Stimulated activated CD4-positive, alpha-beta T cell treated with anti-CD3 and anti-CD28 coated beads, TNF-alpha, amount 100 ng/mL, for 48 hours (primary cell): ENCODE measurements at regions not wholly inside any gene's neighbourhood (a gene's known extent, or its start where the extent isn't known, plus 50 kb on each side); places are given as distances from the start of the nearest gene placed in this dataset.

ENCODE experiments used
- DNase-seq, 3 donors: peaks; one replicate each; pipeline ENCODE4 v3.0.0-alpha.2; 2020; ENCODE audit warnings: low read depth in 3 of 3

DNA sequence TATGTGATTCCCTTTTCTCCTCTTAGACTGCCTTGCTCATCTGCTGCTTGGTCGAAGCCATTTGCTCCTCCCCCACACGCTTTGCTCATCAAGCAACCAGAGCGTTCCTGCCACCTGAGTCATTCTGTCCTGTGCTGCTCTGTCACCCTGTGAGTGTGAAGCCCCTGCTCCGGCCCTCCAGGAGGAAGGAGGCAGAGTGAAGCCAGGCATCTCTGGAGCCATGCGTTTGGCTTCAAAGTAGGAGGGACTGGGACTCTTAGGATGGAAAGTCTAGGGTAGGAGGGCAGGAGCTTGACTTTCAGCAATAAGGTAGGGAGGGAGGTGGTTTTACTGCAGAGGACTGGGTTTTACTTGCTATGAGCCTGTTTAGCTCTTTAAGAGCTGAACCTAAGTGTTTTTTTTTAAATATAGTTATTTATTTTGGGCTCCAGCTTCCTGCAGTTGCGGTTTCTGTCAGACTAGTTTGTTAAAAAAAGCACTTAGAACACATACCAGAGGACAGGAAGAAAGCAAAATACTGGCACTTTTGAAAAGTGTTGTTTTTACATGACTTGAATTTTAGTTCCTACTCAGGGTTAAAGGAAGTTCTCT, 63.6 kb downstream of the SPINK2 start:
- DNase-seq: peak; percentile 66 to 75 (median 74)

DNA sequence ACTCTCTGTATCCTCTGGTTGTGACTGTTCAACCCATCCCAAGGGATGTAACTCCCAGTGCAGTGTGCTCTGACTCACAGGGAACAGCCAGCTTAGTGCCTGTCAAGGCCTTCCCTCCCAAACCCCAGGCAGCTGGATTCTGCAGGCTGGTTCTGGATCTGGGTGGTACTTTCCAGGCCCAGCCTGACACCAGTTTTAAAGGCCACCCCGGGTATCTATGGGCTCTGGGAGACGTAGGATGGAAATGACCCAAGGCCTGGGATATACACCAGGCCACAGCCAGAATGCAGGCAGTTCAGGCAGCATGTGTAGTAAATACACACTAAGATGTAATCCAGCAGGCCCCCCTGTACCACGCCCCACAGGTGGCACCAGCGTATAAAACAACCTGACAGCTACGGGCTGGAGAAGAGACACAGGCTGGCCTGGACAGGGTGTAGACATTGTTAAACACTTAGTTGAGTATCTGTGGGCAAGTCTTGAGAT, 64.2 kb downstream of the SPINK2 start:
- peak in 1 of 3 donors; percentile 18 for DNase-seq

DNA sequence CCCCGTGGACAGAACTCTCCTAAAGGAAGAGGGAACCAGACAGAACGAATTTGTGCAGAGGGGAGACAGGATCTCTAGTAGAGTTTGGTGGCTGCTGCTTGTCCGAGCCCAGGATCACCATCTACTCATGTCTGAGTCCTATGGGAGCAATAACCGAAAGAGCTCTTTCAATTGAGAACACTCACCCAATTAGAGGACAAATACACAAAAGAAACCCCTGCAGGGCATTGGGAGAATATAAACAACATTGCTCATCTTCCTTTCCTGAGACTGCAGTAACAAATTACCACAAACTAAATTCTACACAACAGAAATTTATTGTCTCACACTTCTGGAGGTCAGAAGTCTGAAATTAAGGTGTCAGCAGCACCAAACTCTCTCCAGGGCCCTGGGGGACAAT, 65.6 kb downstream of the SPINK2 start:
- no peak for DNase-seq

DNA sequence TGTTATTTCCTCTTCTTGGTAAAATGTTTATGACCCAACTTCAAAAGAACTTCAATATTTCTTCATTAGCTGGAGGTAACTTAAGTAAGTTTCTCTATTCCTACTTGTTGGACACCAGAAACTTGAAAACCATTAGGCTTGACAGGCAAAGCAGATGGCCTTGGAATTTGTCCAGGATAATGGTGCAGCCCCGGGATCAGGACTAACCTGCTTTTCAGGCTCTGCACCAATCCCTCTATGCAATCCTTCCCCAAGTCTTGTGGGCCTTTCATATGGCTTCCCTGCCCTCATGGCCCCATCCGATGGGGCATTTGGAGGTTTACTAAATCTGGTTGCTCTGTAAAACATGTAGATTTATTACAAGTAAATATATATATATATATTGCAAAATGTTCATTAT, 68.5 kb downstream of the SPINK2 start:
- no peak for DNase-seq

DNA sequence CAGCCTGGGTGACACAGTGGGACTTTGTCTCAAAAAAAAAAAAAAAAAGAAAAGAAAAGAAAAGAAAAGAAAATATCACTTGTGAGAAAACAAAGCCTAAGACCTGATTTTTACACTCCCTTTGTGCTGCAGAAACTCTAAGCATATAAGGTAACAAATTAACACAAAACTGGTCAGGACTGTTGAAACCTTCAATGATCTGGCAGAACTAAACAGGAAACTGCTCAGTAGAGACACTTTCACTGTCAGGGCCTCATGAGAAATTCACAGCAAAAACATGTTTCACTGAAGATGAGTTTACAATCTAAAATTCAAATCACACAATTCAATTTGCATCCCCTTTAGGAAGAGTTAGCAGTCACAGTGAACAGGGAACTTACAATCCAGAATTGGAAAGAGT, 69.1 kb upstream of the HOPX start:
- DNase-seq: no peak

DNA sequence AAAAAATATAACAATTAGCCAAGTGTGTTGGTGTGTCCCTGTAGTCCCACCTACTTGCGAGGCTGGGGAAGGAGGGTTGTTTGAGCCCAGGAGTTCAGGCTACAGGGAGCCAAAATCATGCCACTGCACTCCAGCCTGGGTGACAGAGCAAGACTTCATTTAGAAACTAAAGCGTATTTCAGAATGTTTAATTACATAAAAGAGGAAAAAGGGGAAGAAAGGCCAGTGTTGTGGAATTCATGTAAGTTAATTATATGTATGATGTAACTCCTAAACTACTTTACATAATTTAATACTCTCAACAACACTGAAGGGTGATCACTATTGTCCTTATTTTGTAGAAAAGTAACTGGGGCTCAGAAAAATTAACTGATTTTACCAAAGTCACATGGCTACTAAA, 67.2 kb upstream of the HOPX start:
- no peak for DNase-seq

DNA sequence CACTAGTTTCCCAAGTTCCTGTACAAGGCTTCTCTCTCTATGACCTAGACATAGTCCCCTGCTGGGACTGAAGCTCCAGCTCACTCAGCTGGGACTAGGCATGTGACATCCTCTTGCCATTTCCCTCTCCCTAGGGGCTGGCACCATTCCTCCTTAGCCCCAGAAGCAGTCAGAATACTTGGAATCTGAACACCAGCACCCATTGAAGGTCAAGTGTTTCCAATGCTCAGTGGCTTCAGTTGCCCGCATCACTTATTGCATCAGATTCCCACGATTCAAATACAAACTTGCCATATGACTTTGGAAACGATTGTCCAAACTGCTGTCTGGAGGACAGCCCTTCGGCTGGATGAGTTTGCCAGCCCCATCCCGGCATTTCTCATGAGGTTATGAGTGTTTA, 65.5 kb upstream of the HOPX start:
- DNase-seq: no peak

DNA sequence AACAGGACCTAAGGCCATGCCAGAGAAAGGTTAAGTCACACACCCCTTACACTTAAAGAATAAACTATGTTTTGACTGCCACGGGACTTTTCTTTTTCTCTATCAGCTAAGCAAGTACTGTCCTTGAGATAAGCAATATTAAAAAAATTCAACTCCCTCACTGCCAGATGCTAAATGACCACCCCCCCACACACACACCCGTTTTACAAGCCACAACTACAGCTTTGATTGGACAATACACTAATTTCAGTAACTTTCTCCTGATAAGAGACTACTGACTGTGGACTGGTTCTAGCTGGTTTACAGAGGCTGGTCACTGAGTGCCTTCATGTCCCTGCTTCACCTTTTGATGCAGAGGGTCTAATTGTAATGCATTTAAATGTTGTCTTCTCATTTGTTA, 63.9 kb upstream of the HOPX start:
- no peak for DNase-seq

DNA sequence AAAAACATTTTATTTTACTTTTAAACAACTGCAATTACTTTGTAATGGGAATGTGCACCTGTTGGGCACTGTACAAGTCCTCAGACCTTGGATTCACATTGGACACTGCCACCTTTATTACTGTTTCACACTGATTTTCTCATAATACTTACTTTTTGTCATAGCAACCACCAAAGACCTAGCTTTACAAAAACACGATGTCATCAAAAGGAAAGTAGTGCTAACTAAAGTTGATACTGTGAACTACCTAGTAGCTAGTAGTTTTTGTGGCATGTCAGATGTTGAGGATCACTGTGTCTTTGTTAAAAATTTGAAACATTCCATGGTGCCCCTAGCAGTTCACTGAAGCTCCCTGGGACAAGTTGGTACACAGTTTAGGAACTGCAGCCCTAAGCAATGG, 62.9 kb upstream of the HOPX start:
- no peak for DNase-seq

DNA sequence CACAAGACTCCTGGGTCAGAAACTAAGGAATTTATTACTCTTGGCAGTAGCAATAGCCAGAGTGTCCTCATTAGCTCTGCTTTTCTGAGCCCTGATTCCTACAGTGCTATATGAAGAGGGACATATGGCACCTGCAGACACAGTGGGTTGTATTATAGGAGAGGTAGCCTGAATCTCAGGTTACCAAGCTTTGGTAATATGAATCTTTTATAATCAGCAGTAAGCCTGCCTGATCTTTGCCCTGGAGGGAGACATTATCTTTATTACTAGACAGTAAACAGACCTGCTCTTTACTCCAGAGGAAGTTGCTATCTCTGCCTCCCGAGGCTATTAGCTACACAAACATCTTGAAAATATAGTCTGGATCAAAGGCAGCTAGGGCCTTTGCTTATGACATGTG, 62.5 kb upstream of the HOPX start:
- DNase-seq: no peak

DNA sequence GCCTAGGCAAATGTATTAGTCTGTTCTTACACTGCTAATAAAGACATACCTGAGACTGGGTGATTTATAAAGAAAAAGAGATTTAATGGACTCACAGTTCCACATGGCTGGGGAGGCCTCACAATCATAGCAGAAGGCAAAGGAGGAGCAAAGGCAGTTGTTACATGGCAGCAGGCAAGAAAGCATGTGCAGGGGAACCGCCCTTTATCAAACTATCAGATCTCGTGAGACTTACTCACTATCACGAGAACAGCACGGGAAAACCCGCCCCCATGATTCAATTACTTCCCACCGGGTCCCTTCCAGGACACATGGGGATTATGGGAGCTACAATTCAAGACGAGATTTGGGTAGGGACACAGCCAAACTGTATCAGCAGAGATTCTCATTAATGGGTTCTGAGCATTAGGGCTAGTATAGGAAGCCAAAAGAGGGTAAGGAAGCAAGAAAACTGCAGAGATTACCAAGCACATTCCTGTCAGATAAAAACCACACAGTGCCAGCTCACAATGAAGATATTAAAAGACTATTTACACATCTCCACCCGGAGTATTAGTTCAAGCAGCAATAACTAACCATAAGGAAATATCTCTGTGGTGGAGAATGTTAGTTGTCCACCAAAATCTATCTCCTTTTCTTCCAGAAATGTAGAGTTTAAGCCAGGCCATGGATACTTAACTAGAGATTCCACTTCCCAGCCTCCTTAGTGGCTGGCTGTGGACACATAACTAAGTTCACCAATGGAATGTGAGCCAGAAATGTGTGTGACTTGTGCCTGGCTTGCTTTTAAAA, 61.2 kb upstream of the HOPX start:
- DNase-seq: no peak

DNA sequence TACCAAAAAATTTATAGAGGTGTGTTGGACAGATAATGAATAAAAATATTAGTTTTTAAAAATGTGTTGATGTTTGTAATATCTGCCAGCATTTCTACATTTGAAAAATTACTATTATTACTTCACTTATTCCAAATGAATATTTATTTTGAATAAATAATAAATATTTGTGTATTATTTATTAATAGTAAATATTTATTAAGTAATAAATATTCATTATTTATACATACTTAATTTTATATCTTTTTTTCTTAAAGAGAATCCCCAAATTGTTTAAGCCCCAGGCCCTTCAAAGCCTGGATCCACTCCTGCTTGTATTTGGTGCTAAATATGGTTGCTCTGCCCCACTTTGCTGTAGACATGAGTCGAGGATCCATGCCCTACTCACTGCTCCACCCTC, 60.5 kb upstream of the HOPX start:
- no peak for DNase-seq

DNA sequence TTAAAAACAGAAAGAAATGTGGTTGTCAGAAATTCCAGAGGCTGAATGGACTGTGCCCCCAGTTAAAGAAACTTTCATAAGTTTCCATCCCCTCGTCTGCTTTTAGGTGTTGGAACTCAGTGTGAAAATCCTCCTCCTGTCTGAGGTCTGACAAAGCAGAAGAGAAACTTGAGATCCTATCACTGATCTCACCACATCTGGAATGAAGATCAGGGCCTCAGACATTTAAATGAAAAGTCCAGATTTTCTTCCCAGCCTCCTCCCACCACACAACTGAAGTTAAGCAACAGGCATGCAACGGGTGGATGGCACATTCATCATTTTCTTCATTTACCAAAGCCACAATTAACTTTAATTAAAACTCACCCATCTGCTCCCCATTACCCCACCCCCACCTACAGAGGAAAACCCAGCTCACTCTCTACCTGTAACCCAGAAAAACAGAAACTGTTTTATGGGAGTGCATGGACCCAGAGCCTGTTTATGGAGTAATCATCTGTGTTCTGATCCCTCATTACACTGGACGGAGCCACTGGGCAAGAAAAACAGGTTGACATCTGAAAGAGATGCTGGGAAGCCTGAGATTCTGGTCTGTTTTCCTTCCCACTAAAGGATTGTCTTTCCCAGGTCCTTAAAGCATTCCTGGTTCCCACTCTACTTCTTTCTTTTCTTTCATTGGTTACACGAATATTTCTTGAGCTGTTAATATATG, 58.1 kb upstream of the HOPX start:
- DNase-seq: no peak

DNA sequence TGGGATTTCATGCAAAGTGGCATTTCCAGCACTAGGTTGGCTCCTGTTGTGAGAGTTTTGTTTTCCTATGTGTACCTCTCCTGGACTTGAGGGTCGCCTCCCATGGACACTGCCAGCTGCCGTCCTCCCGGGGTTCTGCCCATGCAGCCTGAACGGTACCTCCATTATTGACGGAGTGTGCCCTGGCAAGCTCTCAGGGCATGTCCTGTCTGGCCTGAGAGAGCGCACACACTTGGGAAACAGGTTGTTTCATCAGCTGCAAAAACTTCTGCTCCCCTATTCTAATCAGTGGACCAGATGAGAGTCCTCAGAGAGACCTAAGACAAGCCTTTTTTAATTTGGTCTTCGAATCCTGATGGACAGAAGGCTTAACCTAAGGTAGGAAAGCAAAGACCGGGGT, 56.6 kb upstream of the HOPX start:
- DNase-seq: no peak

DNA sequence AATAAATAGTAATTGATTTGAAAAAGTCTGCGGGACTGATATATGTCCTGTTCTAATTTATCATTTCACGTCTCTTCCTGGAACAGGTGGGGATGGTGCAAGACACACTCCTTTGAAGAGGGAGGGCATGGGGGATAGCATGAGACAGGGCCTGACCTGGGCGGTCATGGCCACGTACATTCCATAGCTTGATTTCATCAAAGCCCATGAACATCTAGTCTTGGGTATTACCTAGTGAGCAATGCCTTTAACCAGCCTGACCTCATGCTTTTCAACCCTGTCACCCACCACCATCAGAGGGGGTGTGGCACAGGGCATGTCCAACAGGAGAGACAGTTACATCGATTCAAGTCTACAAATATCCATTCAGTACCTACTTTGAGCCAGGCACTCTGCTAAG, 52.3 kb upstream of the HOPX start:
- no peak for DNase-seq

DNA sequence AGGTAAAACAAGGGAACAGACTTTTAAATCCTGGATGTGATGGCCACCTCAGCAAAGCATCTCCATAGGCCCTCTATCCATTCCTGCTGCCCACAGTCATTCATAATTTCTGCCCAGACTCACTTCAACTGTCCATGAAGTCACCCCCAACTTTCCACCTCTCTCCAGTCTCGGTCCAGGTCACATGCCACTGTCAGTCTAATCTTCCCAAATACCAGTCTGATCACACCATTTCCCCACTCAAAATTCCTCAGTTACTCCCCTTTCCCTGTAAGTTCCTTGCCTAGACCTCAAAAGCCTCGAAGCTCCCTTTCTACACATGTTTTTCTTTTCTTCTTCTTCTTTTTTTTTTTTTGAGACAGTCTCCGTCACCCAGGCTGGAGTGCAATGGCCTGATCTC, 51.2 kb upstream of the HOPX start:
- DNase-seq: no peak

DNA sequence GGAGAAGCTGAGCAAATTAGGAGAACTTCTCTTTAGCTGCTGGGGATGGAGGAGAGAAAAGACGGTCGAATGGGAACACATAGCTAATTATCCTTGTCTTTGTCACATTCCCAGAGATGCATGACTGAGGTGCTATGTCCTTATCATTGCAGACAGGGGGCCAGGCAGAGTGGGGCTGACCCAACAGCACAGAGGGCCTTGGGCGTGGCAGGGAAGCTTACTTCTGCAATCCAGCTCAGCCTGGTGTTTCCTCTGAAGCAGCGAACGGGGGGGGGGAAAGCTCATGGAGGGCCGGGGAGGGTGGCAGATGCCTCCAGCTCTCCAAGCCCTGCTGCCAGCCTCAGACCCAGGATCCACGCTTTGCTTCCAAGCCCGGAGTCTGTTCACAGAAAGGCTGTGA, 50.8 kb upstream of the HOPX start:
- DNase-seq: no peak
